ENCODE measurements at regions not wholly inside any gene's neighbourhood (a gene's known extent, or its start where the extent isn't known, plus 50 kb on each side); places are given as distances from the start of the nearest gene placed in this dataset.

DNA sequence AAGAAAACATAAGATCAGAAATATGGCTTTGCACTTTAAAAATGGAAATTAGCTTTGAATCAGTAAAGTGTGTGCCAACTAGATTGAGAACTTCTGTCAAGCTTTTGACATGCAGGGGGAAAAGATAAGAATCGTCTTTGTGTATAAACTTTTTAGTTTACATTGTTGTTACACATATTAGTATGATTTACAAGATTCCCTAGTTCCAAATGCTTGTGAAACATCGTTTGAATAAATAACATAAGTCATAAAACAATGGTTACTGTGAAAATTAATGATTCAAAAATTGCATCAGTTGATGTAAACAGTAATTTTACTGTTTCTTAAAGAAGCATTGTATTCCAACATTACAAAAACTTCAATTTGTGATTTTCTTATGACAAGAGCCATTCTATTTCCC, 207.6 kb upstream of the MTPN start:
- DNase-seq (ENCODE audit: extremely low read depth in 1 of 2, low read depth in 1 of 2) = no peak

DNA sequence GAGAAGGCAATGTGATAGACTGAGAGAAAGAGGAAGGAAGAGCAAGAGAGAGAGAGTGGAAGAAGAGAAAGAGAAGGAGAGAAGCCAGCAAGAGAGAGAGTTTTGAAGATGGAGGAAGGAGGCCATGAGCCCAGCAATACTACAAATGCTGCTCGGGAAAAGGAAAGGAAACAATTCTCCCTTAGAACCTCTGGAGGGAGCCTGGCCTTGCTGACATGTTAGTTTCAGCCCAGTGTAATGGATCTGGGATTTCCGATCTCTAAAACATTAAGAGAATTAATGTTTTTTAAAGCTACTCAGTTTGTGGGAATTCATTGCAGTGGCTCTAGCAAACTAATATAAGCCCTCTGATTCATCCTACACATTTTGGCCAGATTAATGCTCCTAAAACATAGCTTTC, 206.8 kb upstream of the MTPN start:
- no peak for DNase-seq (ENCODE audit: extremely low read depth in 1 of 2, low read depth in 1 of 2)

DNA sequence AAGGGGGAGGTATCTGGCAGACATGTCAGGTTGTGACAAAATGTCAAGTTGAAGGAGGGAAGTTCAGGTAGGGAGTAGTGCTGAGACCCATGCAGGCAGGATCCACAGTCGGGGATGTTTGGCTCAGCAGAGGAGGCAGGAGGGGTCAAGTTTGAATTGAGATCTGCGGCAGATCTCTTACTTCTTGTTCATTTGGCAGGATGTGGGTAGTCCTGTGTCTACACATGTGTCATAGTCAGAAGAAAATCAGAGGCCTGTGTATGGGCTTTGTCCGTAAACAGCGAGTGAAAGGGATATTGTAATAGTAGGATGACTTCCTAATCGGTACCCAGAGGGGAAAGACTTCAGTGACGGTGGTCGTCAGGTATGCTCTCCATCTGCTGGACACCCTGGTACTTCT, 203.8 kb upstream of the MTPN start:
- DNase-seq (ENCODE audit: extremely low read depth in 1 of 2, low read depth in 1 of 2) = no peak

DNA sequence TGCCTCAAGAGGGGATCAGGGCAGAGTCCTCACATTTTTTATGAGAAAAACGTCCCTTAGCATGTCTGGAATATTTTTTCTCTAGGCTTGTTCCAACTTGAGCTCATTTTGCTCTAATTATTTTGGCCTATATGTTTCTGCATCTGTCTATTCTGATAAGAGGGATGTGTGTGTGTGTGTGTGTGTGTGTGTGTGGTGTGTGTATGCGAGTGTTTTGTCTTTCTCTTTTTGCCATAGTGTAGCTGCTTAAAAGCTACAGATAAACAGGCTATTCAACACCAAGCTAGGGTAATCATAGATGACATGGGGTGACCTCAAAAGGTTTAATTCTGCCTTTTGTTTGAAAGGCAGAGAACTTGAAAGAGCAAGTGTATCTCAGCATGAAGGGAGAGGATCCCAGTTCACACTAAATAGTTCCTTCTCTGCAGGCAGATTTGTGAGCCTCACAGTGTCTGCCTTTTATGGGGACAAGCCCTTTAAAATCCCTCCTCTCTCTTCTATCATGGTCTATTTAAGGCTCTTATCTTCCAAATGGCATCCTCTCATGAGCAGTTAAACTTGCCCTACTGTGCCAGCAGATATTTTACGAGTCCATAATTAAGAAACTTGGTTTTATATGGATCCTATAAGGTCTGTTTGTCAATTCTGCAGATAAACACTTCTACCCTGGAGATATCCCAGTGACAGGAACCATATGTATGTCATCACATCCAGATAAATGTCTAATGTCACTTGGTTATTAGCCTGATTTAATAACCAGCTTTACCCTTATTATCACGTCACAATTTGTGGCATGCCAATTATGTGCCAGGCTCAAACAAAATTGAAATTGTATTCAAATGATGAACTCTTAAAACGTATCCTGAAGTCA, 202.9 kb upstream of the MTPN start:
- DNase-seq (ENCODE audit: extremely low read depth in 1 of 2, low read depth in 1 of 2) = no peak

DNA sequence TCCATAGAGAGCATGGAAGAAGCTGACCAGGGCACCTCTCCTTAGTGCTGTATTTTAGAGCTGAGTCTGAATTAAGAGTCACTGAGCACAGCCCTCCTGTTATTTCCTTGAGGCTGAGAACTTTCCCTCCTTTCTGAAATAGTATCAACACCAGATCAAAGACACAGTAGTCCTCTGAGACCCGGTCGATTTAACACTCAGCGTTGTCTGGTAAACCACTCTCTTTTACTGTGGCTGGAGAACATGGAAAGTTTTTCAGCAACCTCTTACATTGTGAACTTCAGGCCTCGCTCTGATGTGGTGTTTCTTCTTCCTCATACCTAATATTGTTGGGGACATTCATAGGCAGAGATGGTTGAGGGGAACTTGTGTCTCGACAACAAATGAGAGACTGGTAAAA, 202.0 kb upstream of the MTPN start:
- DNase-seq (ENCODE audit: extremely low read depth in 1 of 2, low read depth in 1 of 2) = no peak

DNA sequence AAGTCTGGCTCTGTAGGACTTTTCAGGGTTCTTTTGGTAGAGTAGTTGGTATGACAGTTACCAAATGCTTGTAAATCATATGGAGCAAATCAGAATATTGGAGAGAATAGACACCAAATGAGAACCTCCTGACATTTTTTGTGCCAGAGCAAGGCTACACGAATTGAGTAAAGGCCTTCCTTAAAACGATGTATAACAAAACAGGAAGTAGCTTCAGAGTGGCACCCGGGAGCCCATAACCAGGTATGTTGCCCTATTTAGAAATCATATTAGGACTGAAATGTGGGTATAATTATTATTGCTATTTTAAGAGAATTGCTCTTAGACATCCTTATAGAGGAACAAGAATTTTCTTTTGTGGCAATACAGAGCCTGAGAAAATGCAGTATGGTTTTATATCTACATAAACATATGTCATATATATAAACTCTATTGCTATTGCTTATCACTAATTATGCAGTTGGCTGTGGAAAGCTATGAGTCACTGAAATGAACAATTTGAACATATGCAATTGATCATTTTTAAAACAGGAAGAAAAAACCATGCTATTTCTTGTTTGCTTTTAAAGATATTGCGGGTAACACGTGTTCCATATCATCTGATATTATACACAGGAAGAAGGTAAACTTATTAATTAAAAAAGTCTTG, 197.4 kb upstream of the MTPN start:
- no peak for DNase-seq (ENCODE audit: extremely low read depth in 1 of 2, low read depth in 1 of 2)

DNA sequence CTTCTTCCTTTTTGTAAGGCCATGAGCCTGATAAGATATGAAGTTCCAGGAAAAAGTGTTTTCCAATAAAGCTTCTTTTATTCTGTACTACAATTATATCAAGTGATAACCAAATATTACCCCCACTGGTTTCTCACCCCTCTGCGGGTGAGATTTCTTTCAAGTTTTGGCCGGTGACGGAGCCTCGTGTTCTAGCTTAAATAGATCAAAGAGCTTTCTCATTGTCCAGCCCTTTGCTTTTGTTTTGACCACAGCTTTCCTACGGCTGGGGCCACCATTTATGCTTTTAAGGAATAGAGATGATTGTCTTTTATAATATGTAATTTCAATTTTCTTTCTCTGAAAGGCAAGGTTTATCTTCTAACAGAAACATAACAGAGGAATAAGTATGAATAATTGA, 196.7 kb upstream of the MTPN start:
- no peak for DNase-seq (ENCODE audit: extremely low read depth in 1 of 2, low read depth in 1 of 2)

DNA sequence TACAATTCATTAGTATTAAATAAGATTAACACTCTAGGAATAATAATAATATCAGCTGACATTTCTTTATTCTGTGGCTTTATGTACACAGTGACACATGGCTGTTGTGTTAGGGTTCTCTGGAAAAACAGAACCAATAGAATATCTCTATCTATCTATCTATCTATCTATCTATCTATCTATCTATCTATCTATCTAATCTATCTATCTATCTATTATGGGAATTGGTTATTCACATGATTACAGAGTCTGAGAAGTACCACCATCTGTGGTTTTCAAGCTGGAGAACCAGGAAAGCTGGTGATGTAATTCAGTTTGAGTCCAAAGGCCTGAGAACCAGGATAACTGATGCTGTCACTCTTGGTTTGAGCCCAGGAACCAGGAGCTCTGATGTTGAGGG, 194.1 kb upstream of the MTPN start:
- no peak for DNase-seq (ENCODE audit: extremely low read depth in 1 of 2, low read depth in 1 of 2)

DNA sequence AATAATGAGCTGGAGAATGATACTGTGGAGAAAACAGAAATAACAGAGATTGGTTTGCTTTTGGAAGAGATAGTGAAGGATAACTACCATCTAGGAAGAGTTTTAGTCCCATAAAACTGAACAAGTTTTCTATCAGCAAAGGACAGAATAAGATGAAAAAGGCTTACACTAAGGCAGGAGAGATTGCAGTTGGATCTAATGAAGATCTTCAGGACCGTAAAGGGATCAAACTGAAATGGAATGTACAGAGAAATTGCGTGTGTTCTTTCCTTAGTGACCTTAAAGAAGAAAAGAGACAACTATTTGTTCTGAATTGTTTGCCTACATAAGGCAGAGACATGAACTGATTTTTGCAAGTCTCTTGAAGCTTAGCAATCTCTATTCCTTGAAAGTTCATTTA, 191.7 kb upstream of the MTPN start:
- no peak for DNase-seq (ENCODE audit: extremely low read depth in 1 of 2, low read depth in 1 of 2)

DNA sequence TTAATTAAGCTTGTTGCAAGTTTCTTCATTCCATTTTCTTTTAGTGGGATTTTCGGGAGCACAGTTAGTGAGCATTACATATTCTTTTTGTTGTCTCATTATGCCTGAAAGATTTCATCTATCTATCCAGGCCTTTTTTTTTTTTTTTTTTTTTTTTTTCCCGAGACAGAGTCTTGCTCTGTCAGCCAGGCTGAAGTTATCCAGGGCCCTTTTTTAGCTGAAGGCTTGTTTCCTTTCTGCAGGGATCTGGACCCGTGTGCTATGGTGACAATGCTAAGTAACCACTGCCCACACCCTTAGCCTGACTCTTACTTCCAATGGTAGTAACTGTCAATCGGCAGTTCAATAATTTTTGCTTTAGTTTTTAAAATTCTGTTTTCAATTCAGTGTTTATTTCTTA, 190.8 kb upstream of the MTPN start:
- no peak for DNase-seq (ENCODE audit: extremely low read depth in 1 of 2, low read depth in 1 of 2)

DNA sequence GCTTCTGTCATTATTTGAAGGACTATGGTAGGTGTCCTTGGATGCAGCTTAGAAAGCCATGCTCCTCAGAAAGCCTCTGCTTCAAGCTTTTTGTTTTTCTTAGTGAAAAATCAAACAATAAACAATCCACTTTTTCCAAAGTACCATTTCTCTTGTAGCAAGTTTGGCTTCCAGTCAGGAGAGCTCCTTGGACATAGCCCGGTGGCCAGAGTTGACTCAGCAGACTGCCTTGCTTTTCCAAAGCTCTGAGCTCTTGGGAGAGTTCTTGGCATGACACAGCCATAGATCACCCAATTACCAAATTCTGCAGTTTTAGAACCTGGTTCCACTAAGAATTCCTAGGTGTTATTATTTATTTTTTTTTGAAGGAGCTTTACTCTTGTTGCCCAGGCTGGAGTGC, 189.4 kb upstream of the MTPN start:
- DNase-seq (ENCODE audit: extremely low read depth in 1 of 2, low read depth in 1 of 2) = no peak

DNA sequence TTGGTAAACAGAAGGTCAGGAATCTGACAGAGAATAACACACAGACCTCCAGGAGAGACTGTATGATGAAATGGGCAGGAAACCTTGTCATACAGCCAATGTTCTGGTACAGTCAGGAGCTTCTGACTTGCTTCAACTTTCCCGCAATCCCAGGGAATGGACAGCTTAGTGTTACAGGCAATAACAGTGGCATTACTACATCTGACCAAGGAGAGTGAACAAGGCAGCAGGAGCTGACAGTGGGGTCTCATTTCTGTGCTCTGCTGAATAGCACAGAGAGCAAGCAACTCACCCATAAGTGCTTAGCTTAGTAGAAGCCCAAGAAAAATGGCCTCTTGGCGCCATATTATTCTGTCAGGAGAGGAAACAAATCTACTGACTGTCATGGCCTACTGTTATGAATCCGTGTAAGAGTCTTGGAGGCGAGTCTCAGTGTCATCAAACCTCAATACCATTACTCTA, 186.2 kb upstream of the MTPN start:
- DNase-seq (ENCODE audit: extremely low read depth in 1 of 2, low read depth in 1 of 2) = no peak

DNA sequence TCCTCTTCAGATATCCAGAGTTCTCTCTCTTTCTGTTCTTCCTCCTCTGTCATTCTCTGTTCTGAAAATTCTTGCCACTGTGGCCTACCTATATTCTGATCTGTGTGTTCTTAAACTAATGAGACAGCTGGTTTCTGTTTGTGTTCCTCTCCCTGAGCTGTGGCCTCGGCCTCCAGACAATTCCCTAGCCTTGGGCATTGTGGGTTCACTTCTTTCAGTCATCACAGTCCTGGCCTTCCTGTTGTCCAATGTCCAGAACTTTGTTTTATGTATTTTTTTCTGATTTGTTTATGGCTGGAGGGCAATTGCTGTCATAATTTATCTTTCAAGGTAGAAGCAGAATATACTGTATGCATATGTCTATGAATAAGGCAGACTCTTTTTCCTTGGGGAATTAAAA, 173.2 kb upstream of the MTPN start:
- no peak for DNase-seq (ENCODE audit: extremely low read depth in 1 of 2, low read depth in 1 of 2)

DNA sequence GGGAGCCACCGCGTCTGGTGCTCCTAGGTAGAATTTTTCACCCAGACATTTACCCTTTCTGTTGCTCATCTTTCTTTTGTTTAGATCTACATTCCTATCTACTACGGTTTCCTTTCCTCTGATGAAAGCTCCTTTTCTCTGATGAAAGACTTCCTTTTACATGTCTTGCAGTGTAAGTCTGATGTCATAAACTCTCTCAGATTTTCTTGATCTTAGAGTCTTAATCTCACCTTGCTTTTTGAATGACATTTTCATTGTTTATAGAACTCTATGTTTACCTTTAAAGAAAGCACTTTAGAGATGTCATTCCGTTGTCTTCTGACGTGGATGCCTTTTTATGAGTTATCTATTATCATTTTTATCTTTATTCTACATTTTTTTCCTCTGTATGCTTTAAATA, 171.8 kb upstream of the MTPN start:
- no peak for DNase-seq (ENCODE audit: extremely low read depth in 1 of 2, low read depth in 1 of 2)

DNA sequence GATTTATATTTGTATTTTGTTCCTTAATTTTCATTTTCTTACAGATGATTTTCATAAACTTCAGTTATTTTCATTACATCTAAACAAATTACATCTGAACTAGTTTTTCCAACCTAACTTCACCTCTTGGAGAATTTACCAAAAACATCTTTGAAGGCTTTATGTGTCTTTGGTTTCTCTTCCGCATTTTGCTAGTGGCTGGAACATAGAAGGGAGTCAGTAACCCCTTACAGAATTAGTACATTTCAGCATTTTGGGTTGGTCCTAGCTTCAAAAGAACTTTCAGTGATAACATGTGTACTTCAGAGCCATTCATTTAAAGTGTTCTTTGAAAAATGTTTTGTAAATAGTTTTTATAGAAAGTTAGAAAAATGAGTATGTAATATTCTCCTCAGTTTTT, 169.8 kb upstream of the MTPN start:
- no peak for DNase-seq (ENCODE audit: extremely low read depth in 1 of 2, low read depth in 1 of 2)

DNA sequence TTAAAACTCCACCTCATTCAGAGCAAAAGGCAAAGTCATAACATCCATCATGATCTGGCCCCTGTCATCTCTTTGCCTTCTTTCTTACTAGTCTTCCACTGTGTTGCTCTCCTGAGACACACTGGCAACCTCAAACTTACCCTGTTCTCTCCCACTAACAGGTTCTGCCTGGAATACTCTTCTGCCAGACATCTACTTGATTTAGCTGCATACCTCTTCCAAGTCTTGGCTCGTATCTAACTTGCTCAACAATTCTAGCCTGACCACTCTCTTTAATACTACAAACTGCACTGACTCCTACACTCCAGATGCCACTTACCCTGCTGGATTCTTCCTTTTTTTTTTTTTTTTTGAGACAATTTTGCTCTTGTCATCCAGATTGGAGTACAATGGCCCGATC, 167.0 kb upstream of the MTPN start:
- no peak for DNase-seq (ENCODE audit: extremely low read depth in 1 of 2, low read depth in 1 of 2)

DNA sequence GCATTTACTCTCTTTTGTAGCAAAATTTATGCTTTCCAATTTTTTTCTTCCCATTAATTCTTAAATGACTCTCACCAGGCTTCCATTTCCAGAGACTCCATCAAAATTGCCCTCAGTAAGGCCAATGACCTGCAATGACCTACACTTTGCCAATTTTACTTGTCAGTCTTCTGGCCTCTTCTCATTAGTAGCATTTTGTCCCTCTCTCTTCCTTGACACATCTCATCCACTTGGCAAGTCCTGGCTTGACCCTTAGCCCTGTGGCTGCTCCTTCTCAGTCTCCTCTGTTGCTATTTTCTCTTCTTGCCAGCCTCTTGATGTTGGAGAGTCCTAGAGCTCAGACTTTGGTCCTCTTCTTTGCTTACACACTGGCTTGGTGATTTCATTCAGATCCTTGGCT, 166.1 kb upstream of the MTPN start:
- no peak for DNase-seq (ENCODE audit: extremely low read depth in 1 of 2, low read depth in 1 of 2)

DNA sequence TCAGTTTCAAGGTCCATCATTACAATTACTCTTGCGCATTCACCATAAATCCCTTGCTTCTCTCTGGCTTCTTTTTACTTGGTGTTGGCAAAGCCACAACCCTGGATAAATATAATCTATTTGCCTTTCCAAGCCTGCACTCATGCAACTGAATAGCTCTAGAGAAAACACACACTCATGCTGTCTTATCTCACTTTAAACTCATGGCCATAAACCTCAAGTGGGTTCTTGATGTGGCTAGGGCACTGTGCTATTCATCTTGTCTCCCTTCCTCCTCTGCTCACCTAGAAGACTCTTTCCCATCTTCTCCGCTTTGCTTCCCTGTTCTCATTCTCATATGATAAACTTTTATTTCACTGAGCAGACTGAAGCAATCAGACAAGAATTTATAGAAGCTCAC, 165.4 kb upstream of the MTPN start:
- DNase-seq (ENCODE audit: extremely low read depth in 1 of 2, low read depth in 1 of 2) = no peak

DNA sequence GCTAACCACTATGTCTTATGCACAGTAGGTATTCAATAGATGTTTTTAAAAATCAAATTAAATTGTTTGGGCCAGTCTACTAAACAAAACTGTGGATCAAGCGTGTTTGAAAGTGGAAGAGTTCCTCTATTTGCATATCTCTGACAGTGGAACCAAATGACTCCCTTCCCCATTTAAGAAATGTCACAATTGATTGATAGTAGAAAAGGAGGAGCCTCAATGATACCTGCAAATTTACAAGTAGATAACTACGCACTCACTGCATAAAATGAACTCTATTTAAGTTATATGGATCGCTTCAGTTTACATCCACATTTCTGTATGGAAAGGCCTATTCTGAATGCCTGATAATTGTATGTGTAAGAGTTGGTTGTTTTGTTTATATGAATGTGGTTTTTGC, 163.3 kb upstream of the MTPN start:
- DNase-seq (ENCODE audit: extremely low read depth in 1 of 2, low read depth in 1 of 2) = no peak

DNA sequence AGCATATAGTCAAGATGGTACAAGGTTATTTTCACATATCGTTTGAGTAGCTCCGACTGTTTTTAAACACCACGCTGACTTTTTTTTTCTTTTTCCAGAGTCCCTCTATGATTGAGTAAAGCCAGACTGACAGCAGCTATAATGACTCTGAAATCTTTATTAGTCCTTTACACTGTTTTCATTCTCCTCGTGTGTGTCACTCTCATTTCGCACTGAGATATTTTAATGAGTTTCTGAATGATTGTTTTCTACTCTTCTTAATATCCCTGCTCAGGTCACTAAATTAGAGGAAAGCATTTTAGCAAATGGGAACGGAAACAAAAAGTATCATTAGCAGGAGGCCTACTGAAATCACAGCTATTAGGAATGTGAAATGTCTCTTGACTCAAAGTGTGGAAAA, 162.3 kb upstream of the MTPN start:
- no peak for DNase-seq (ENCODE audit: extremely low read depth in 1 of 2, low read depth in 1 of 2)

DNA sequence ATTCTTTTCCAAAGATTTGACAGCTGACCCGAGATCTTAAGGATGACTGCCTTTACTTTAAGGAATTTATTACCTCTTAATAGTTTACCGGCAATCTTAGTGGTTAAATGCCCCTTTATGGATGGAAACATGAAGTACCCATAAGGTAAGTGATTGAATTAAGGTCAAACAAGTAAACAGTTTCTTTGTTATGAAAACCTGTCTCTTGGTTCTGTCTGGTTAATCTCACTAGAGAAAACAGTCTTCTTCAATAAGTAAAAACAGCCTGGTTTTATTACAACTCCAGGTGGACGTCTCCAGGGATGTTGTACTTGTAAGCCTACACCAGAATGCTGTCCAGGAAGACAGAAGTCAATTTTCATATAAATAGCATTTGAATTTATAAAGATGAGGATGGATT, 161.8 kb upstream of the MTPN start:
- DNase-seq (ENCODE audit: extremely low read depth in 1 of 2, low read depth in 1 of 2) = no peak

DNA sequence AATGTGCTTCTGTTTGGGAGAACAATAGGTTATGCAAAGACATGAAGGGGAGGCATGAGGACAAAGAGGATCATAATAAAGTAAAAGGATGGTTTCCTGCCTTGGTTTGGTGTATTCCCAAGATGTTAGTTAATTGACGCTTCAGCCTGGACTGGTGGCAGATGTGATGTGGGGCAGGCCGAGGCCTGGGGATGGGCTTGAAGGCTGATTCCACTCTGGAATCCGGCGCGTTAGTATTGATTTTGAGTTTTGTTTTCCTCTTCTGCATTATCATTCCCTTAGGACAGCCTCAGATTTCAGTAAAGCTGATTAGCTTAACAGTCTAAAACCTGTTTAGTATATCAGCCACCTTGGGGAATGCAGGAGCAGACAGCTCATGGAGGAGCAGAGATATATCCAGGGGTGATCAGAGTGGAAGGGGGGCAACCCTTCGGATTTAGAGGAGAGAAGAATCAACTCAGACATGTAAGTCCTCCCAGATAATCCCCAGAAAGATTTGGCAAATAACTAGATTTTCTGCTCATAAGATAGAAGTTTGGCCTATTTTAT, 159.8 kb upstream of the MTPN start:
- no peak for DNase-seq (ENCODE audit: extremely low read depth in 1 of 2, low read depth in 1 of 2)
